ENCODE measurements at regions not wholly inside any gene's neighbourhood (a gene's known extent, or its start where the extent isn't known, plus 50 kb on each side); places are given as distances from the start of the nearest gene placed in this dataset.

- TF ChIP-seq, protein P1, sequence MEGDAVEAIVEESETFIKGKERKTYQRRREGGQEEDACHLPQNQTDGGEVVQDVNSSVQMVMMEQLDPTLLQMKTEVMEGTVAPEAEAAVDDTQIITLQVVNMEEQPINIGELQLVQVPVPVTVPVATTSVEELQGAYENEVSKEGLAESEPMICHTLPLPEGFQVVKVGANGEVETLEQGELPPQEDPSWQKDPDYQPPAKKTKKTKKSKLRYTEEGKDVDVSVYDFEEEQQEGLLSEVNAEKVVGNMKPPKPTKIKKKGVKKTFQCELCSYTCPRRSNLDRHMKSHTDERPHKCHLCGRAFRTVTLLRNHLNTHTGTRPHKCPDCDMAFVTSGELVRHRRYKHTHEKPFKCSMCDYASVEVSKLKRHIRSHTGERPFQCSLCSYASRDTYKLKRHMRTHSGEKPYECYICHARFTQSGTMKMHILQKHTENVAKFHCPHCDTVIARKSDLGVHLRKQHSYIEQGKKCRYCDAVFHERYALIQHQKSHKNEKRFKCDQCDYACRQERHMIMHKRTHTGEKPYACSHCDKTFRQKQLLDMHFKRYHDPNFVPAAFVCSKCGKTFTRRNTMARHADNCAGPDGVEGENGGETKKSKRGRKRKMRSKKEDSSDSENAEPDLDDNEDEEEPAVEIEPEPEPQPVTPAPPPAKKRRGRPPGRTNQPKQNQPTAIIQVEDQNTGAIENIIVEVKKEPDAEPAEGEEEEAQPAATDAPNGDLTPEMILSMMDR (IDR thresholded peaks at IDR 0.05) = no peak
- TF ChIP-seq POLR2A (IDR thresholded peaks at IDR 0.05) = no peak
Measured at GRCh38 chr4:11701966-11702725, 273.5 kb upstream of the HS3ST1 start.
